C4-2B (cell line): ENCODE measurements at regions not wholly inside any gene's neighbourhood (a gene's known extent, or its start where the extent isn't known, plus 50 kb on each side); places are given as distances from the start of the nearest gene placed in this dataset.

ENCODE experiments used
- H3K27ac ChIP-seq: fragments of 450-650 bp; 2 replicates; pipeline ENCODE4 v1.5.1; 2017
- CTCF ChIP-seq: fragments of 450-650 bp; conservative IDR thresholded peaks from 2 replicates; pipeline ENCODE4 v1.5.1; 2017; ENCODE audit warnings: mild to moderate bottlenecking
- ZFX ChIP-seq: fragments of 450-650 bp; IDR thresholded peaks from 2 replicates; pipeline ENCODE4 v1.6.1; 2017

GRCh38 chr14:80403036-80403435 is 191.7 kb upstream of the DIO2 start:
- TF ChIP-seq CTCF, result no peak
- no peak for TF ChIP-seq ZFX
- no peak overlapping the region for H3K27ac ChIP-seq

GRCh38 chr14:80395031-80395430 is 183.7 kb upstream of the DIO2 start:
- TF ChIP-seq CTCF (no peak), ZFX (no peak)
- H3K27ac ChIP-seq, result no peak overlapping the region

- TF ChIP-seq CTCF (no peak), ZFX (no peak)
- no peak overlapping the region for H3K27ac ChIP-seq
Observed at GRCh38 chr14:80393766-80394165, 182.5 kb upstream of the DIO2 start.

- TF ChIP-seq ZFX (no peak), CTCF (no peak)
Observed at GRCh38 chr14:80390906-80391305, 179.6 kb upstream of the DIO2 start.

GRCh38 chr14:80388980-80389711 is 177.8 kb upstream of the DIO2 start:
- H3K27ac ChIP-seq, result no peak overlapping the region
- TF ChIP-seq ZFX, result no peak
- no peak for TF ChIP-seq CTCF

More at GRCh38 chr14:80390906-80391305, 179.6 kb upstream of the DIO2 start:
- no peak overlapping the region for H3K27ac ChIP-seq

GRCh38 chr14:80387563-80387981 is 176.3 kb upstream of the DIO2 start:
- H3K27ac ChIP-seq, result no peak overlapping the region
- no peak for TF ChIP-seq ZFX
- no peak for TF ChIP-seq CTCF

- TF ChIP-seq CTCF, result no peak
- TF ChIP-seq ZFX, result no peak
Observed at GRCh38 chr14:80385336-80385735, 174.0 kb upstream of the DIO2 start.

More at GRCh38 chr14:80385336-80385735, 174.0 kb upstream of the DIO2 start:
- H3K27ac ChIP-seq, result no peak overlapping the region
